AG04449 (cell line): ENCODE measurements at regions not wholly inside any gene's neighbourhood (a gene's known extent, or its start where the extent isn't known, plus 50 kb on each side); places are given as distances from the start of the nearest gene placed in this dataset.

Experiments
- CTCF ChIA-PET: fragments of 350-600 bp; formaldehyde crosslinking; extraction: SDS; loops from one replicate; lab custom pipeline; 2021; ENCODE audit warnings: antibody characterized with exemption; lab: Yijun Ruan, JAX
- POLR2A ChIA-PET: fragments of 400-600, 350-600 bp; formaldehyde crosslinking; extraction: SDS; loops from one replicate; lab custom pipeline; 2020; ENCODE audit warnings: antibody characterized with exemption, inconsistent platforms; lab: Yijun Ruan, JAX
- DNase-seq: peaks from one replicate; pipeline ENCODE4 v3.0.0-alpha.2; 2010; ENCODE audit warnings: low read depth, low spot score
- H3K4me3 ChIP-seq: 2 replicates; pipeline ENCODE4 v1.5.1; 2011; ENCODE audit warnings: low read depth, mild to moderate bottlenecking, control low read depth, low read length
- CTCF ChIP-seq: IDR thresholded peaks from one replicate; pipeline ENCODE4 v1.5.1; 2011; ENCODE audit warnings: mild to moderate bottlenecking, moderate library complexity, low read length, control low read depth, inconsistent platforms; ENCODE audit not compliant: insufficient read depth; ENCODE audit errors: missing control alignments

- ChIA-PET POLR2A (interaction anchor here (0.7 kb wide), 1 partner anchor 26 kb away, joined by 3 read pairs; no protein-coding TSS in a partner anchor), CTCF (interaction anchor here (0.7 kb wide), 1 partner anchor 16 kb away, joined by 3 read pairs; no protein-coding TSS in a partner anchor)
- no peak for TF ChIP-seq CTCF
- H3K4me3 ChIP-seq: no peak overlapping the region
- no peak for DNase-seq
Observed at GRCh38 chr9:84439250-84439649, 98.7 kb upstream of the SLC28A3 start.

GRCh38 chr9:84442712-84443111 is 102.2 kb upstream of the SLC28A3 start:
- no peak overlapping the region for H3K4me3 ChIP-seq
- ChIA-PET POLR2A (no interaction called here), CTCF (no interaction called here)
- no peak for DNase-seq
- no peak for TF ChIP-seq CTCF

GRCh38 chr9:84445737-84446136 is 105.2 kb upstream of the SLC28A3 start:
- TF ChIP-seq CTCF: no peak
- POLR2A ChIA-PET: no interaction called here
- H3K4me3 ChIP-seq: no peak overlapping the region
- DNase-seq: no peak
- CTCF ChIA-PET: no interaction called here

GRCh38 chr9:84447305-84447704 is 106.7 kb upstream of the SLC28A3 start:
- no peak for TF ChIP-seq CTCF
- ChIA-PET POLR2A (no interaction called here), CTCF (no interaction called here)
- H3K4me3 ChIP-seq: no peak overlapping the region
- DNase-seq: no peak

- H3K4me3 ChIP-seq: no peak overlapping the region
- TF ChIP-seq CTCF: no peak
- CTCF ChIA-PET: interaction anchor here (1.7 kb wide), 1 partner anchor 53 kb away, joined by 5 read pairs; no protein-coding TSS in a partner anchor
- POLR2A ChIA-PET: no interaction called here
- no peak for DNase-seq
Observed at GRCh38 chr9:84450029-84450428, 109.5 kb upstream of the SLC28A3 start.

- POLR2A ChIA-PET: no interaction called here
- no peak for DNase-seq
- CTCF ChIA-PET: no interaction called here
- H3K4me3 ChIP-seq: no peak overlapping the region
- TF ChIP-seq CTCF: no peak
Observed at GRCh38 chr9:84456527-84456926, 116.0 kb upstream of the SLC28A3 start.
